Colonic mucosa (tissue), 4 donors: ENCODE measurements at regions not wholly inside any gene's neighbourhood (a gene's known extent, or its start where the extent isn't known, plus 50 kb on each side); places are given as distances from the start of the nearest gene placed in this dataset.

Source experiments
- DNase-seq: peaks from one replicate; pipeline ENCODE4 v3.0.0-alpha.2; 2020
- H3K27ac ChIP-seq: fragments of 200-600 bp; one replicate; pipeline ENCODE4 v1.8.0; 2021
- H3K27me3 ChIP-seq: fragments of 200-600 bp; one replicate; pipeline ENCODE4 v1.8.0; 2021
- H3K36me3 ChIP-seq: fragments of 200-600 bp; one replicate; pipeline ENCODE4 v1.8.0; 2021
- H3K4me1 ChIP-seq: fragments of 200-600 bp; one replicate; pipeline ENCODE4 v1.8.0; 2021; ENCODE audit warnings: mild to moderate bottlenecking
- H3K4me3 ChIP-seq: fragments of 200-600 bp; one replicate; pipeline ENCODE4 v1.8.0; 2021
- H3K9ac ChIP-seq, 2 donors: one replicate each; pipeline ENCODE4 v1.7.0; 2013; ENCODE audit warnings: control low read depth in 2 of 2, low read depth in 2 of 2, low read length in 2 of 2
- H3K9me3 ChIP-seq: fragments of 200-600 bp; one replicate; pipeline ENCODE4 v1.8.0; 2021
- intact Hi-C: fragments of 100-400 bp; cut with DNase I; formaldehyde crosslinking; loops from one replicate; pipeline ENCODE4 v1.14.1; 2022
- TF ChIP-seq, protein P1 (sequence below): fragments of 200-600 bp; IDR thresholded peaks from one replicate; pipeline ENCODE4 v1.8.0; 2022; ENCODE audit warnings: antibody characterized with exemption, mild to moderate bottlenecking
- donor health status: healthy.
- donor health status: DM: no; HTN: no; CAD: no.
- donor health status: DM: no; HTN: no; CAD: no.

DNA sequence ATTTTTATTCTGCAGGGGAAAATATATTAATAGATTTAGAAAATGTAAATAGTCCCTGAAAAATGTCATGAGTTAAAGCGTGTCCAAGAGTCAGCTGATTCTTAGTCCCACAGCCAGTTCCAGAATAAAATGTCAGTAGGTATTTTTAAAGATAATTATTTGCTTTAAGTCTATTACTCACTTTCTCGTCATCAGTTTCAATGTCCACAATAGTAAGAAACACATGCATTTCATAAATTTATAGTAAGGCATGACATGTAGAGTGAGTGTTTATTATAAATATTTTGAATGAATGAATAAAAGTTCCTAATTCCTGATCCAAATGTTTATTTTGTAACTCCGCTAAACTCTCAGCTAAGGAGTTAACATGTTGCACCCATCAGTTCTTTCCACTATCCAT lies 1044.0 kb upstream of the PIK3C3 start:
- no peaks in the 10 kb centered on the region for H3K36me3 ChIP-seq
- no peaks in the 10 kb centered on the region for H3K4me1 ChIP-seq
- intact Hi-C loops: no loop called here
- TF ChIP-seq, protein P1, sequence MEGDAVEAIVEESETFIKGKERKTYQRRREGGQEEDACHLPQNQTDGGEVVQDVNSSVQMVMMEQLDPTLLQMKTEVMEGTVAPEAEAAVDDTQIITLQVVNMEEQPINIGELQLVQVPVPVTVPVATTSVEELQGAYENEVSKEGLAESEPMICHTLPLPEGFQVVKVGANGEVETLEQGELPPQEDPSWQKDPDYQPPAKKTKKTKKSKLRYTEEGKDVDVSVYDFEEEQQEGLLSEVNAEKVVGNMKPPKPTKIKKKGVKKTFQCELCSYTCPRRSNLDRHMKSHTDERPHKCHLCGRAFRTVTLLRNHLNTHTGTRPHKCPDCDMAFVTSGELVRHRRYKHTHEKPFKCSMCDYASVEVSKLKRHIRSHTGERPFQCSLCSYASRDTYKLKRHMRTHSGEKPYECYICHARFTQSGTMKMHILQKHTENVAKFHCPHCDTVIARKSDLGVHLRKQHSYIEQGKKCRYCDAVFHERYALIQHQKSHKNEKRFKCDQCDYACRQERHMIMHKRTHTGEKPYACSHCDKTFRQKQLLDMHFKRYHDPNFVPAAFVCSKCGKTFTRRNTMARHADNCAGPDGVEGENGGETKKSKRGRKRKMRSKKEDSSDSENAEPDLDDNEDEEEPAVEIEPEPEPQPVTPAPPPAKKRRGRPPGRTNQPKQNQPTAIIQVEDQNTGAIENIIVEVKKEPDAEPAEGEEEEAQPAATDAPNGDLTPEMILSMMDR: no peak
- no peaks in the 10 kb centered on the region for H3K9me3 ChIP-seq
- no peak overlapping the region for H3K27ac ChIP-seq
- no peaks in the 10 kb centered on the region for H3K27me3 ChIP-seq
- no peak overlapping the region for H3K4me3 ChIP-seq
- DNase-seq: no peak
- H3K9ac ChIP-seq: no peak overlapping the region

DNA sequence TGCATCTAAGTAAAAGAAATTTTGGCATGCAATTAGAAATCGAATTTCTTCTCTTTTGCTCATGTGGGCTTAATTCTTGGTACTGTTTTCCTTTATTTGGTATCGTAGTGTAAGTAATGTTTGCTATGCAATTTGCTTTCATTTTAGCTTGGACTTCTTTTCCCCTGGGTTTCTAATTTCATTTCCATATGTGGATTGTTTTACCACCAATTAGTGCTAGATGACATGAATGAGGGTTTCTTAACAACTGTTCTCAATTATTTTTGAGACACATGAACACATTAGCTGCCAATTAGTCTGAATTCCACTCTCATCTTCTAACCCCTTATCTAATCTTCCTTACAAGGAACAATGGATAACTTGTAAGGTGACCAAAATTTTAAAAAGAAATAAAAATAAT lies 1047.2 kb upstream of the PIK3C3 start:
- no peak for DNase-seq
- TF ChIP-seq, protein P1: no peak
- intact Hi-C loops: loop anchor here (10.0 kb wide), 1 partner anchor 47 kb away; no protein-coding TSS in a partner anchor
- Histone ChIP-seq H3K9ac (no peak overlapping the region), H3K27ac (no peak overlapping the region), H3K9me3 (no peaks in the 10 kb centered on the region), H3K4me1 (no peaks in the 10 kb centered on the region), H3K4me3 (no peak overlapping the region), H3K36me3 (no peaks in the 10 kb centered on the region), H3K27me3 (no peaks in the 10 kb centered on the region)

- H3K36me3 ChIP-seq: no peaks in the 10 kb centered on the region
- intact Hi-C loops: loop anchor here (10.0 kb wide), 1 partner anchor 51 kb away; no protein-coding TSS in a partner anchor
- TF ChIP-seq, protein P1: no peak
- no peaks in the 10 kb centered on the region for H3K4me1 ChIP-seq
- H3K4me3 ChIP-seq: no peak overlapping the region
- H3K27me3 ChIP-seq: no peaks in the 10 kb centered on the region
- DNase-seq: no peak
- no peak overlapping the region for H3K9ac ChIP-seq
- H3K27ac ChIP-seq: no peak overlapping the region
- H3K9me3 ChIP-seq: no peaks in the 10 kb centered on the region
Measured at GRCh38 chr18:40904295-40904694, 1050.7 kb upstream of the PIK3C3 start.

DNA sequence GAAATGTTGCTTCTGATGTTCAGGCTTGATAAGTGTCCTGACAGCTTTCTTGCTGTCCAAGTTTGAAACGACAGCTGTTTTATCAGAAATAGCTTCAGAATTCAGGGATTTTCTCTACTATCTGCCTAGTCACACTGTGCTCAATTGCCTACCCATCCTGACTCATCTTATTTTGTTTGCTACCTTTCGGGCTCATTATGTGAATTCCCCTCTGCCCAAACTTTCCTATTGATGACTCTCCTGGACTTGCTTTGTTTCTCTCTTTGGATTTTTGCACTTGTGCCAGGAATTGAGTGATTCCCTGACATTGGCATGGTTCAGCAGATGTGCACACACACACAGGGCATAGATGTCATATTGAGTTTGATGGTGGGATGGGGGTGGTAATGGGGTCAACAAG lies 1052.6 kb upstream of the PIK3C3 start:
- intact Hi-C loops: loop anchor here (10.0 kb wide), 1 partner anchor 52 kb away; no protein-coding TSS in a partner anchor
- Histone ChIP-seq H3K27me3 (no peaks in the 10 kb centered on the region), H3K9me3 (no peaks in the 10 kb centered on the region), H3K4me1 (no peaks in the 10 kb centered on the region), H3K36me3 (no peaks in the 10 kb centered on the region), H3K27ac (no peak overlapping the region), H3K9ac (no peak overlapping the region), H3K4me3 (no peak overlapping the region)
- no peak for DNase-seq
- TF ChIP-seq, protein P1: no peak

DNA sequence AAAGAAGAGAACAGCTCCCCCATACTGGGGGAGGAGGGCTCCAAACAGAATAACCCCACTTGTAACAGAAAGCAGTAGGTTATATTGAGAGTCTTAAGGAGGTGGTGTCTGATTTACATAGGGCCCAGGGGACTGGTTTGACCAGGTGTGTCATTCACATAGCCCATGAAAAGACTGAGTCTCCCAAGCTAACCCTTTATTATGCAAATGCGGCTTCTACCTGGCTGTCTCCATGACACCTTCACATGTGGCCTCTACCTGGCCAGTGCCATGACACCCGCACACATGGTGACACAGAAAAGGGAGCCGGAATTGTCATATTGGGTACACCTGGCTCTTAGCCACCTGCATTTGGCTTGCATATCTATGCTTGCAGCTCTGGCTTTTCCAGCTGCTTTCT lies 1057.2 kb upstream of the PIK3C3 start:
- Histone ChIP-seq H3K36me3 (no peaks in the 10 kb centered on the region), H3K9me3 (no peaks in the 10 kb centered on the region), H3K27me3 (no peaks in the 10 kb centered on the region), H3K27ac (no peak overlapping the region), H3K4me3 (no peak overlapping the region), H3K9ac (no peak overlapping the region), H3K4me1 (no peaks in the 10 kb centered on the region)
- TF ChIP-seq, protein P1: no peak
- intact Hi-C loops: no loop called here
- DNase-seq: no peak
